Endothelial cell of hepatic sinusoid (primary cell): ENCODE measurements at regions not wholly inside any gene's neighbourhood (a gene's known extent, or its start where the extent isn't known, plus 50 kb on each side); places are given as distances from the start of the nearest gene placed in this dataset.

Experiments used
- in situ Hi-C: cut with HindIII; loops from 2 replicates; pipeline ENCODE4 v1.10.0; 2017; ENCODE audit warnings: low sequenced_read_pairs

DNA sequence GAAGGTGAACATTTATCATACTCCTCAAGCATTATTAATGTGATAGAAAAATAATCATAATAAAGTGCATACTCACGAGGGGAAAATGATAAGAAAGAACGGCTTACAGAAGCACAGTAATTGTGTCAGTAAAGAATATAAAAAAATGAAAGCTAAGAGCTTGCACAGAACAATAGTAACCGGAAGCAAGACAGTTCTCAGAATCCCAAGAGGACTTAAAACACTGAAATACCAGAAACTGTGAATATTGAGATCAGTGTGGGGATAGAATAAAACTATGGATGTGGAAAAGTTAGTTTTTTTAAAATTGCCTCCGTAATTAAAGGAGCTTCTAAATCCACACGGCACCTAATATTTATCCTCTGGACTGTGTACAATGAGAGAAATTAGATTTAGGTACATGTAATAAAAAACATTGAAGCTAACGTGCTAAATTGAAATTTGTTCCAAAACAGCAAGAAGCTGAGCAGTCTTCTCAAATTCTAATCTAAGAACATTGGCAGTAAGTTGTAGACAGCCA, 482.7 kb downstream of the SLITRK6 start:
- in situ Hi-C loops, result no loop called here

DNA sequence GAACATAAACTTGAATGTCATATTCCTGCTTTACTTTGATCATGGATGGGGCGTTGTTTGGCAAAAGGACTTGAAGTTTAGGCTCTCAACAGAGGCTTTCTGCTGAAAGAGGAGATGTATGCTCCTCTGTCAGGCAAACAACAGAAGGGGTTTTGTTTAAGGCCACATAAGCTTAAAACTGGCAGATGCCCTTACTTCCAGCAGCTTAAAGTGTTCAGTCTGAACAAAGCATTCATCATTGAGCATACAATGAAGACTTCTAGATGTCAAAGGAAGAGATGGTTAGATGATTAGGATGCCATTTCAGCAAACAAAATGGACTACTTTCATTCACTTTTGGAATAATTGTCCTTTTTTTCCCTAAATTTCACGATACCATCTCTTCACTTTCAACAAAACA, 484.5 kb downstream of the SLITRK6 start:
- in situ Hi-C loops, result no loop called here

DNA sequence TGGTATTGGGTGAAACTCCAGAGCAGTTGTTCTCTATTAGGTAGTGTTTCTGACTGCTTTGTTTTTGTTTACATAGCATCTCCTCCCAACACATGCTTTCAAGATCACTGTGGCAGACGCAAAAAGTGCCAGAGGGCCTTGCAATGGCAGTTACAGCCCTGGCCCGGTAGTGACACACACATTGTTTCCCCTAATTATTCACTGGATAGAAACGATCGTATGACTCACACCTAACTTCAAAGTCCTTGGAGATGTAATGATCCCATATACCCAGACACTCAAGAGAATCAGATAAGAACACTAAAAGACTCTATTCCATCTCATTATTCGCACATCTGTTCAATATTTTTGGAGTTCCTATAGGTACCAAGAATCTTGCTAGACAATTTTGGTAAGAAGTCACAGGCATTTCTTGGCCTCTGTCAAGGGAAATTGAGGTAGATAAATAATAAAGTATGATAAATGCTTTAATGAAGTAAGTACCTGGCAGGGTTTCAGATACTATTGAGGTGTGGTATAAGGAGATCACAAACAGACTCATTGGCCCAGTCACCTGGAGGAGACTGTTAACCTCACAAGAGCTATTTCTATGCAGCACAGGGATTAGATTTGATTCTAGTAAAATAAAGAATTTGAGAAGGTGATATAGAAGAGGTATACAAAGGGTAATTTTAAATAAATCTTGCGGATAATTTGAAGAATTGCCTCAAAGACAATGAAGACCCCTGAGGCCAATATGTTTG, 485.3 kb downstream of the SLITRK6 start:
- in situ Hi-C loops, result no loop called here

DNA sequence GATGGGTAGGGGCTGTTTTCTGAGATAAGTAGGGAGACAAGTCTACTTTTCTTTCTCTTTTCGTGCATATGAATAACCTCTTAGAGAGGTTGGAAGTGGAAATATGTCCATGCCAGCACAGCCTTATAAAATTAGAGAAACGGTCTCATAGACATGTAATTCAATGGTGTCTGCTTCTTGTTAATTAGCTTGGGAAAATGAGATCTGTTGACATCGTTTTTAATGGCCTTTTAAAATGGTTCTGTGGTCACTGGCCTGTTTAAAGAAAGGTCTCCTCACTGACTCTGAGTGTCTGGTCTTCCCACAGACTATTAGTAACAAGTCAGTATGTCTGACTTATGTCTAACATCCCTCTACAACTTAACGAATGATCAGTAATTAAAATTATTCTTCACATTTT, 487.1 kb downstream of the SLITRK6 start:
- in situ Hi-C loops, result no loop called here

DNA sequence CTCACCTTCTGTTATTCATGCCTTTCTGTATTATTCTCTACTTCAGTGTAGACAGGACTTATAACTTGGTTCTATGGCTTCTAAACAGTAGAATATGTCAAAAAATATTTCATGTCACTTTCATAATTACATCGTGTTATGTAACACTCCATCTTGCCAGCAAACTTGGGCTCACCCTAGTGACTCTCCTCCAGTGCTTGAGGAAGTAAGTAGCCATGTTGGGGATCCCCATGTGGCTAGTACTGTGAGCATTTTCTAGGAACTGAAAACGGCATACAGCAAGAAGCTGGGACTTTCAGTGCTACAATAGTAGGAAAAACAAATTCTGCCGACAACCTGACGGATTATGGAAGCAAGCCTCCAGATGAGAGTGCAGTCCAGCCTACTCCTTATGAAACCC, 495.6 kb downstream of the SLITRK6 start:
- in situ Hi-C loops, result no loop called here

DNA sequence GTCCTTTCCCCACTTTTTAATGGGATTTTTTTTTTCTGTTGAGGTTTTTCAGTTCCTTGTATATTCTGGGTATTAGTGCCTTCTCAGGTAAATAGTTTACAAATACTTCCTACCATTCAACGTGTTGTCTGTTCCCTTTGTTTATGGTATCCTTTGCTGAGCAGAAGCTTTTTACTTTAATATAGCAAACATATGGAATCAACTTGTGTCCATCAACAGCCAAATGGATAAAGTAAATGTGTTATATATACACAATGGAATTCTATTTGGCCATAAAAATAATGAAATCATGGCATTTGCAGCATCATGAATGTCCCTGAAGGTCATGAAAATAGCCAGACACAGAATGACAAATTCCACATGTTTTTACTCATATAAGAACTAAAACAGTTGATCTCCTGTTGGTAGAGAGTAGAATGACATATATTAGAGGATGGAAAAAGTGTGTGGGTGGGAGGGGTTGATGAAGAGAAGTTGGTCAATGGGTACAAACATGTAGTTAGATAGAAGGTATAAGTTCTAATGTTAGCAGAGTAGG, 500.8 kb downstream of the SLITRK6 start:
- in situ Hi-C loops, result no loop called here

DNA sequence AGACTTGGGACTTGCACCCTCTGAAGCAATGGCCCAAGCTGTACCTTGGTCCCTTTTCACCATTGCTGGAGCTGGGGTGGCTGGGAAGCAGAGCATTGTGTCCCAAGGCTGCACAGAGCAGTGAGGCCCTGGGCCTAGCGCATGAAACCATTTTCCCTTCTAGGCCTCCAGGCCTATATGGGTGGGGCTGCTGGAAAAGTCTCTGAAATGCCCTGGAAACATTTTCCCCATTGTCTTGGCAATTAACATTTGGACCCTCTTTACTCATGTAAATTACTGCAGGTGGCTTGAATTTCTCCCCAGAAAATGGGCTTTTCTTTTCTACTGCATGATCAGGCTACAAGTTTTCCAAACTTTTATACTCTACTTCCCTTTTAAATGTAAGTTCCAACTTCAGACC, 510.5 kb downstream of the SLITRK6 start:
- in situ Hi-C loops, result no loop called here

DNA sequence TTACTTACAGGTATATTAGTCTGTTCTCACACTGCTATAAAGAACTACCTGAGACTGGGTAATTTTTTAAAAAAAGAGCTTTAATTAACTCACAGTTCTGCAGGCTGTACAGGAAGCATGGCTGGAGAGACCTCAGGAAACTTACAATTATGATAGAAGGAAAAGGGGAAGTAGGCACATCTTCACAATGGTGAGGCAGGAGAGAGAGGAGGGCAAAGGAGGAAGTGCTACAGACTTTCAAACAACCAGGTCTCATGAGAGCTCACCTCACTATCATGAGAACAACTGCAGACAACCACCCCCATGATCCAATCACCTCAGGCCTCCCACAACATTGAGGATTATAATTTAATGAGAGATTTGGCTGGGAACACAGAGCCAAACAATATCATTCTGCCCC, 511.7 kb downstream of the SLITRK6 start:
- in situ Hi-C loops, result no loop called here

DNA sequence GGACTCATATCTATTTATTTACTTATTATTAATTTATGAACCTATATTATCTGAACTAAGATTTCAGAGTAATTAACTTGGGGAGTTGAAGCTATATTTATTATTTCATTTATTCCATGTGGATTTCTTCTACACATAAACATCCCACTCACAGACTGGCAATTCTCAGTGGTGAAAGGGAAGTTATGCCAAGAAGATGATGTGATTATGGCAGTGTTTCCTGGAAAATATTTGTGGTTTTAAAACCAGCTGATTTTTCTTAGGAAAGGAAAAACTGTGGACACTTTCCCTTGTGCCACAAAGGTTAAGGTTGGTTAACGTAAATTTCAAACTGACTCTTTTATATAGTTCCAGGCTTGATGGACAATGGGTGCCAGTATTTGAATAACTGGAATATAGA, 513.1 kb downstream of the SLITRK6 start:
- in situ Hi-C loops, result no loop called here

DNA sequence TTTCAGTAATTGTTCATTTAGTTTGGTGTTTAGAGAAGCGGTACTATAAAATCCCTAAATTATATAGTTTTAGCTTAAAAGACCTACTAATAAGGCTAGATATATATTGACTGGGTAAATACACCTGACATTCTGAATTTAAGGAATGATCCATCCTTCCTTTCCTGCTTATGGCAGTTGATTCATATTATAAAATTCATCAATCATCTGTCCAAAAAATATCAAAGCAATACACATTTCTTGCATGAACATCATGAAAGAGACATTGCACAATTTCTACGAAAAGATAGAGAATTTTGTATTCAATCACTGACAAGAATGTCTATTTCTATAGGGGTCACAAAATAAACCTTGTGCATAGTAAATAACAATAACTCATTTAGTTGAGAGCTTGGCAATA, 514.9 kb downstream of the SLITRK6 start:
- in situ Hi-C loops, result no loop called here

DNA sequence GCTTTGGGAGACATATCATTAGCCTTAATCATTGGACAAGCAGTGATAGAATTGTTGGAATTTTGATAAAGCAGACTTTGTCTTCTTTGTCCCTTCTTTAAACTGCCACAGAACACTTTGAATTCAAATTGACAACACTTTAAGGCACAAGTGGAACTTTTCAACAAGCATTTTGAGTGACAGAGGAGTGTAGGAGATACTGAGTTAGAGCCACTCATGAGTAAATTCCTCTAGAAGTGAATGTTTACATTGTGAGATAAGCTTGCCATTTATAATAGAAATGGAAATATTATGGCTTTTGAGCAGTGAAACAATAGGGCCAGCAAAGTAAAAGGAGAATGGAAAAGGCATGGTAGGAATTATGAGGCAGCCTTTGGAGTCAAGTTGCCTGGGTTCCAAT, 515.8 kb downstream of the SLITRK6 start:
- in situ Hi-C loops, result no loop called here

DNA sequence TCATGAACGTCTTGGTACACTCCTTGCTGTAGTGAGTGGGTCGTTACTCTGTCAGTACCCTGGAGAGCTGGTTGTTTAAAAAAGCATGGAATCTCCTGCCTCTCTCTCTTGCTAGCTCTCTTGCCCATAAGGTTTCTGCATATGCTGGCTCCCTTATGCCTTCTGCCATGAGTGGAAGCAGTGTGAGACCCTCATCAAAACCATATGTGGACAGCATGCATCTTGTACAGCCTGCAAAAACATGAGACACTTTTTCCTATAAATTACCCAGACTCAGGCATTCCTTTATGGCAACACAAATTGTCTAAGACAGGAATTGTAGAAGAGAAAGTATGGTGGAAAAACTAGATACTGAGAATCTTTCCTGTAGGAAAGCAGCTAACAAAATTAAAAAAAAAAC, 516.3 kb downstream of the SLITRK6 start:
- in situ Hi-C loops, result no loop called here

DNA sequence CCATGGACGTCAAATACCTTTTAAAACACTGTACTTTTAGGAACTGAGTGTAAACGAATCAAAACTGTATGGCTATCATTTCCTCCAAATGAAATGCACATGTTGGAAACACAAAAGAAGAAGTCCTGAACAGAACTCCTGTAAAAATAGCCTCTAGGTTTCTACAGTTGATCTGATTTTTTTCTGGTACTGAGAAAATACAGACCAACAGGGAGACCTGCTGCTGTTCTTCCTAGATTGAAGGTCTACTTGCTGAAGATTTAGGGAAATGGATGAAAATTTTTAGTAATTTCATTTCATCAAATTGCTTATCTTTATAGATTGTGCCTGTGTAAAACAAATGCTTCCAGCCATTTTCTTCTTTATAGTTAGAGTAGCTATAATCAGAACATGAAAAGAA, 520.4 kb downstream of the SLITRK6 start:
- in situ Hi-C loops, result no loop called here

DNA sequence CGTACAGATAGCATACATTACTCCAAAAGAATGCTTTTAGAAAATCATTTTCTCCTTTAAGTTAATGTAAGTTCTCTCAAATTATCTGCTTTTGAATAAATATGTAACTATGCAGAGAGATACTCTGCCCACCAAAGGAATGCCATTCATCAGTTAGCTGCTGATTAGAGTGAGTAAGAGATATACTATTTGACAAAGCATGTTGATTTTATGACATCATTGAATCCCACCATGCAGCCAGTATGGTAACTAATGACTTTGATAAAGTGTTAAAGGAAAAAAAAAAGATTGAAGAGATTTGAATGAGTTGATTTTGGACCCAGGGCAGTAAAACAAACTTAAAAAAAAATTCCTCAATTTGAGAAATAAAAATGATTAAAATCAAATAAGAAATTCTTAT, 521.5 kb downstream of the SLITRK6 start:
- in situ Hi-C loops, result no loop called here

DNA sequence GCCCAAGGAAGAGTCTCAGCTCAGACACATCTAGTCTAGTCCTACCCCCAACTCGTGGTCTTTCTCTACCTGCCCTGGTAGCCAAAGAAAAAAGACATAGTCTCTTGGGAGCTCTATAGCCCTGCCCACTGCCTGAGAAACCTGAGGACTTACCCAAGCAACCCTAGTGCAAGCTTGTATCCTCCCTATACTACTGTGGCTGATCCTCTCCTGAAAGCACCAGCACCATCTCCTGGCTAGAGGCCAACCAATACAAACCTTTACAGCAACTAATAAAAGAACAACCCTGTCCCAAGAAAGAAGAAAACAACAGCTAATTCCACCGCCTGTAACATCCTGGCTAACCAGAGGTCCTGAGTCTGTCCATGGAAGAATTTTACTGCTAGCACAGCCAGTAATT, 532.4 kb downstream of the SLITRK6 start:
- in situ Hi-C loops, result no loop called here

DNA sequence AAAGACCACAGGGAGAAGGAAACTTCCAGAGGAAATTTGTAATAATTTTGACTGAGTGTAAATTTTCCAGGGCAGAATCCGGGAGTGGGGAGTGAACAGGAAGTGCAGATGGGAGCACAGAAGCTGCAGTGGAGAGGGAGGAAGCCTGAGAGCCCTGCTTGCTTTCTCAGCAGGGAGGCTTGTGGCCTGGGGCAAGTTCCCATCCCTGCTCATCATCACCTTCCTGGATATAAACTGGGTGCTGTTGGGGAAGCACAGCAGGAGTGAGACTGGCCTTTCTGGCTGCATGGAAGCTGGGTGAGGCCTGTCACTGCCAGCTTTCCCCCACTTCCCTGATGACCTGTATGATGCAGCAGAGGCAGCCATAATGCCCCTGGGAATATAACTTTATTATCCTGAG, 532.9 kb downstream of the SLITRK6 start:
- in situ Hi-C loops, result no loop called here

DNA sequence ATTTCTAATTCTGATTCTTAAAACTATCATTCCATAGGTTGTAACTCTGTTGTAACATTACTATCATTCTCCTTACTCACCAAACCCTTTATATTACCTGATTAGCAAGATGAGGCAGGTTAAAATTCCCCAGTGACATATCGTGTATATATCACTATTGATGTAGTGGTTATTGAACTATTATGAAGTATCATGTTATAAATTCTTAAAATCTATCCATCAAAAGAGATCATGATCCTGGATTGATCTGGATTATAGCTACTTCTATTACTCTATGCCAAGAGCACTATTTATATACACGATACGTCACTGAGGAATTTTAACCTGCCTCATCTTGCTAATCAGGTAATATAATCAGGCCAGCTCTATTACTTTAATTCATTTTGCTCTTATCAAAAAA, 533.9 kb downstream of the SLITRK6 start:
- in situ Hi-C loops, result no loop called here

DNA sequence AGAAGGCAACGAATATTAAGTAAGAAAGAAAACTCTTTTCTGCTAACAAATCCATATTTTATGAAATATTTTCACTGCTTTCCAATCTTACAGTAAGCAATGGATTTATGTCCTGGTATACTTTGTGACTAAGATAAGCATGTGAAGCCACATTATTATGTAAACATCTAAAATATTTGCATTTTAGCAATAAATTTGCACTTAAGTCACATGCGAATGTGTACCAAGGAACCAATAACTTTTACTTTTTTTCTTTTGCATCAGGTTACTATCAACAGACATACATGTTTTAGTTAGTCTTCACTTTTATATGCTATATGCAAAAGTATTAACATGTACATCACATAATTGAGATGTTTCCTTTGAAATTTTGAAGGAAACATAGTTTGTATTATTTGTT, 536.7 kb downstream of the SLITRK6 start:
- in situ Hi-C loops, result no loop called here

DNA sequence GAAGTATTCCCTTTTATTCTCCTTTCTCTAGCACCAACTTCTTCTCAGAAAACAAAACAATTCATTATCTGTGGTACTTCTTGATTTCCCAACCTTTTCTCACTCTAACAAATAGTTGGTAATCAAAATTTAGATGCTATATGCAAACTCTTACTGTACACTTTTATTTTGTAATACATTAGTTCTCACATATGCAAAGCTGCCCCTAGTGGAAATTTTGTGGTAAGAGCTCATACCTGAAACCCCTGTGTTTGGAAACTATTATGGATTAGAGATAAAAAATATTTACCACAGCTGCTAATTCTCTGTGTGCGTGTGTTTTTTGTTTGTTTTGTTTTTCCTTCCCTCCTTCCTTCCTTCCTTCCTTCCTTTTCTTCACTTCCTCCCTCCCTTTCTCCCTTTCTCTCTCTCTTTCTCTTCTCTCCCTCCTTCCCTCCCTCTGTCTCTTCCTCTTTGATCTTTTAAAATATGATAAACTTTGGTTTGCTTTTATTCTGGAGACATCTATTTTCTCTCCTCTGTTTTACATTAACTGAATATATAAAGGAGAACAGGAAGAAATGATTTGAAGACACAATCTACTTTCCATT, 537.4 kb downstream of the SLITRK6 start:
- in situ Hi-C loops, result no loop called here

DNA sequence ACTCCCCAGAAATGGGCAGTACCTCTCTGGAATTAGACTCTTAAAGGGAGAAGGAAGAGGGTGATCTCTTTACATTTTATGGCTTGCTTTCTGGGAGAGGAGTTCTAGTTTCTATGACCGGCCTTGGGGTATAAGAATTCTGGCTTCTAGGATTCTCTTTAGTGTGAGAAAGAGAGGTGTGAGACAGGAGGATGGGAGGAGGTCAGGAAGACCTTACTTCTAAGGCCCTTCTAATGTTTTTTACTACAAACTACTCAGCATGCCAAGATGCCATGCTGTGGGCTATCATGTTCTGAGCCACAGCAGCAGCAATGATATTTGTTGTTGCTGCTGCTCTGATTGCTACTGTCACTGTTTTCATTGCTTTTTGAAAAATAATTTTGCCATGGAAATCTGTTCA, 538.3 kb downstream of the SLITRK6 start:
- in situ Hi-C loops, result no loop called here

DNA sequence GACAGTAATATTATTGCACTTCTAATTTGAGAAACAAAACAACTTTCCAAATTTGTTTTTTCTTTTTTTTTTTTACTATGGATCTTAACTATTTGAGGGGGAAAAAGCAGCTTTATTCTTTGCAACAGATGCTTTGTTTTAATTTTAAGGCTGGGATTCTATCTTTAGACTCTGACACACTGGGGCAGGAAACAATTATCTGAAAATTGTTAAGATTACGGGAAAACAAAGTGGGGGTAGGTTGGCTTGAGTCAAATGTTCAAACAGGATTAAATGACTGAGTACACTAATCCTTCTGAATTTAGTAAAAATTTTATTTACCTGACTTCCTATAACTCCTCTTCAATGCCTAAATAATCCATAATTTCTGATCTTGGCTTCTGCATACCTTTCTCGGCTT, 543.2 kb downstream of the SLITRK6 start:
- in situ Hi-C loops, result no loop called here

DNA sequence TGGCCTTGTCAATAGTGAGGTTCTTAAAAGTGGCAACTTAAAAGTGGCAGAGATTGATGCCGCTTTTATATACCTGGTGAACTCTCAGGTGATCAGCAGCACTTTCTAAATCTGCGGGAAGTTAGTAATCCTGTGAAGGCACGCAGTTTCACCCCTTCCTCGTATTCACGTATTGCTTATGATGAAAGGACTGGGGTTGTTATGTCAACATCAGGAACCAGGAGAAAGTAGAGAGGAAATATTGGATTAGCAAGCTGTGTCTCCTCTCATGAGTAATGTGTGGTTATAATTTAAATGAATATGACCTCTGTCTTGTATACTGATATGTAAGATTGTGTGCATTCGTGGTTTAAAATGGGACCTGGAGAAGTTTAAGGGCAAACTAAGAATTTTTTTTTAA, 544.6 kb downstream of the SLITRK6 start:
- in situ Hi-C loops, result no loop called here
